GM12878 (cell line): ENCODE measurements at regions not wholly inside any gene's neighbourhood (a gene's known extent, or its start where the extent isn't known, plus 50 kb on each side); places are given as distances from the start of the nearest gene placed in this dataset.
A peak's percentile ranks its signal among the peaks of the same experiment; 100 is the strongest.

ENCODE experiments used
- ATAC-seq: fragments of 200-7000 bp; cut with Tn5 transposase; 3 replicates; pipeline ENCODE4 v1.9.1; 2020; ENCODE audit warnings: mild to moderate bottlenecking, moderate library complexity
- BruUV-seq: library from RNA; stranded (reverse); fragments of 400-500 nt; replicated peaks from 2 replicates; lab custom pipeline; 2021; lab: Mats Ljungman, UMichigan
- CTCF ChIA-PET: fragments of 300-600 bp; sonication (Branson Sonifier 250); formaldehyde crosslinking; extraction: SDS; loops from one replicate; lab custom pipeline; 2021; ENCODE audit warnings: inconsistent platforms; lab: Yijun Ruan, JAX
- POLR2A ChIA-PET: fragments of 350-600 bp; formaldehyde crosslinking; extraction: SDS; loops from one replicate; lab custom pipeline; 2021; ENCODE audit warnings: inconsistent platforms; lab: Charles Lee
- RAD21 ChIA-PET: fragments of 300-600 bp; sonication (Branson Sonifier 250); formaldehyde crosslinking; loops from one replicate; lab custom pipeline; 2023; ENCODE audit warnings: antibody characterized with exemption; ENCODE audit not compliant: unreplicated experiment; lab: Charles Lee
- SMC1A ChIA-PET: fragments of 300-600 bp; sonication (Branson Sonifier 250); formaldehyde crosslinking; loops from one replicate; lab custom pipeline; 2023; ENCODE audit not compliant: unreplicated experiment, uncharacterized antibody; lab: Charles Lee
- DNase-seq: peaks from one replicate; pipeline ENCODE4 v3.0.0-alpha.2; 2011; ENCODE audit warnings: low read depth, low spot score
- FAIRE-seq: peaks from 3 replicates; lab custom pipeline; 2011; peaks lifted over from hg19 to GRCh38; lab: Jason Lieb, UNC
- H2AFZ ChIP-seq: 2 replicates; pipeline ENCODE4 v1.6.0; 2011; ENCODE audit warnings: low read depth, low read length, control low read depth; ENCODE audit not compliant: control insufficient read depth
- H3K27ac ChIP-seq: 2 replicates; pipeline ENCODE4 v1.5.1; 2011; ENCODE audit warnings: control low read depth; ENCODE audit not compliant: control insufficient read depth, insufficient read depth
- H3K27me3 ChIP-seq, 2 experiments: replicated peaks in 1 of 2; 2 replicates each; pipeline versions ENCODE4 v1.6.0 to v1.6.1; 2011; ENCODE audit warnings: low read length in 1 of 2; ENCODE audit not compliant: control insufficient read depth in 2 of 2, insufficient read depth in 2 of 2
- H3K36me3 ChIP-seq, 2 experiments: 2 replicates each; pipeline ENCODE4 v1.5.1; 2011; ENCODE audit warnings: low read length in 1 of 2; ENCODE audit not compliant: control insufficient read depth in 2 of 2, insufficient read depth in 2 of 2
- H3K4me1 ChIP-seq: 2 replicates; pipeline ENCODE4 v1.6.1; 2011; ENCODE audit warnings: mild to moderate bottlenecking, low read length, moderate library complexity, mixed read lengths; ENCODE audit not compliant: control insufficient read depth, insufficient read depth
- H3K4me2 ChIP-seq: 2 replicates; pipeline ENCODE4 v1.6.0; 2011; ENCODE audit warnings: control low read depth; ENCODE audit not compliant: control insufficient read depth, insufficient read depth
- H3K4me3 ChIP-seq: fragments of 200-600 bp; sonication (generic); 2 replicates; pipeline ENCODE4 v1.5.1; 2016
- H3K79me2 ChIP-seq: 2 replicates; pipeline ENCODE4 v1.6.0; 2011; ENCODE audit warnings: low read length; ENCODE audit not compliant: control insufficient read depth, insufficient read depth
- H3K9ac ChIP-seq: 2 replicates; pipeline ENCODE4 v1.8.0; 2011; ENCODE audit warnings: low read length, control low read depth, mixed read lengths; ENCODE audit not compliant: control insufficient read depth, insufficient read depth
- H3K9me3 ChIP-seq: replicated peaks from 3 replicates; pipeline ENCODE4 v1.5.1; 2011; ENCODE audit warnings: mild to moderate bottlenecking, low read length; ENCODE audit not compliant: control insufficient read depth, insufficient read depth
- H4K20me1 ChIP-seq: 2 replicates; pipeline ENCODE4 v1.6.0; 2011; ENCODE audit not compliant: control insufficient read depth, insufficient read depth
- ELK1 ChIP-seq: IDR thresholded peaks from 2 replicates; pipeline ENCODE4 v1.6.1; 2012; ENCODE audit warnings: low read depth, low read length, improper control_type of control experiment
- HCFC1 ChIP-seq: fragments of 150-350 bp; IDR thresholded peaks from 2 replicates; pipeline ENCODE4 v1.6.1; 2014; ENCODE audit warnings: low read length
- IRF3 ChIP-seq: fragments of 450-650 bp; IDR thresholded peaks from 2 replicates; pipeline ENCODE4 v1.6.1; 2014; ENCODE audit warnings: mild to moderate bottlenecking
- MXI1 ChIP-seq: fragments of 150-350 bp; IDR thresholded peaks from 2 replicates; pipeline ENCODE4 v1.6.1; 2011; ENCODE audit warnings: low read depth, mild to moderate bottlenecking, inconsistent platforms, low read length, improper control_type of control experiment
- PBX3 ChIP-seq: IDR thresholded peaks from 2 replicates; pipeline ENCODE4 v1.6.1; 2011; ENCODE audit warnings: mild to moderate bottlenecking, low read depth, low read length, moderate library complexity; ENCODE audit not compliant: insufficient replicate concordance
- WGBS: methylation state at CpG from one replicate; pipeline ENCODE4 v1.1.6; 2016; ENCODE audit warnings: low lambda C conversion rate; ENCODE audit not compliant: insufficient replicate concordance, insufficient coverage; ENCODE audit errors: missing lambda C conversion rate; 5-methylcytosine and 5-hydroxymethylcytosine counted together
- in situ Hi-C: fragments of 300-500 bp; cut with MboI; formaldehyde crosslinking; loops from 9 replicates; pipeline ENCODE4 v1.14.3; 2018; ENCODE audit warnings: mixed read lengths
- intact Hi-C: fragments of 100-400 bp; cut with micrococcal nuclease; formaldehyde crosslinking; loops from one replicate; pipeline ENCODE4 v1.14.2; 2022; ENCODE audit not compliant: unreplicated experiment
- TF ChIP-seq, protein P1 (sequence below), 3 experiments: IDR thresholded peaks in 2 of 3; conservative IDR thresholded peaks in 1 of 3; 2 replicates each; pipeline ENCODE4 v1.5.1; 2011; ENCODE audit warnings: low read depth in 3 of 3, low read length in 3 of 3, mild to moderate bottlenecking in 3 of 3, control low read depth in 2 of 3, moderate library complexity in 2 of 3, inconsistent platforms in 1 of 3, mixed read lengths in 1 of 3; ENCODE audit not compliant: control insufficient read depth in 2 of 3, insufficient read depth in 1 of 3; ENCODE audit errors: extremely low read depth in 1 of 3

DNA sequence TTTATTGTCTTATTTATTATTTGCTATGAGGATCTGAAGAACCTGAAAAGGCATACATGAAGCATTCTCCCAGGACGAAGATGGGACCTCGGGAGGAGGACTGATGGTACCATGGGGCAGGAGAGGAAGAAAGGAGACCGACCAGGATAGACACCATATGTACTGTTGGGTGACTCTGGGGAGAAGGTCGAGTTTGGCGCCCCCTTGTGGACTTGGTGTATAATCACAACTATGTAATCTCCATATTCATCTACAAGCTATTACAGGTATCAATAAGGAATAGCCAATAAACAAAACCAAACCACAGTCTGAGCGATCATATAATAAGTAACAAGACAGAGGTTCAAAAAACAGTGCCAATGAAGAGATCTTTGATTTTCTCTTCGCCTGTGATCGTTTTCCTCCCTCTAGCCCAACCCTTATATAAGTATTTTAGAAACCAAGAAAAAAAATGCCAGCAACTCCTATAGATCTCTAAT lies 139.1 kb downstream of the SPTSSA start (continued):
- TF ChIP-seq, protein P1, sequence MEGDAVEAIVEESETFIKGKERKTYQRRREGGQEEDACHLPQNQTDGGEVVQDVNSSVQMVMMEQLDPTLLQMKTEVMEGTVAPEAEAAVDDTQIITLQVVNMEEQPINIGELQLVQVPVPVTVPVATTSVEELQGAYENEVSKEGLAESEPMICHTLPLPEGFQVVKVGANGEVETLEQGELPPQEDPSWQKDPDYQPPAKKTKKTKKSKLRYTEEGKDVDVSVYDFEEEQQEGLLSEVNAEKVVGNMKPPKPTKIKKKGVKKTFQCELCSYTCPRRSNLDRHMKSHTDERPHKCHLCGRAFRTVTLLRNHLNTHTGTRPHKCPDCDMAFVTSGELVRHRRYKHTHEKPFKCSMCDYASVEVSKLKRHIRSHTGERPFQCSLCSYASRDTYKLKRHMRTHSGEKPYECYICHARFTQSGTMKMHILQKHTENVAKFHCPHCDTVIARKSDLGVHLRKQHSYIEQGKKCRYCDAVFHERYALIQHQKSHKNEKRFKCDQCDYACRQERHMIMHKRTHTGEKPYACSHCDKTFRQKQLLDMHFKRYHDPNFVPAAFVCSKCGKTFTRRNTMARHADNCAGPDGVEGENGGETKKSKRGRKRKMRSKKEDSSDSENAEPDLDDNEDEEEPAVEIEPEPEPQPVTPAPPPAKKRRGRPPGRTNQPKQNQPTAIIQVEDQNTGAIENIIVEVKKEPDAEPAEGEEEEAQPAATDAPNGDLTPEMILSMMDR (IDR thresholded peaks at IDR 0.05 in 2 of 3, conservative IDR thresholded peaks at IDR 0.05 in 1 of 3; ENCODE audit: control insufficient read depth in 2 of 3, extremely low read depth in 1 of 3, insufficient read depth in 1 of 3, low read depth in 3 of 3, low read length in 3 of 3) = peak; percentile 70 to 72 (median 71)

GRCh38 chr14:34319140-34319539 lies 142.9 kb downstream of the SPTSSA start:
- H3K9ac ChIP-seq = no peak overlapping the region
- no TSS peak for BruUV-seq
- WGBS = 39% methylated on average over 4 of the region's 4 CpGs
- no peaks in the 10 kb centered on the region for H3K79me2 ChIP-seq
- RAD21 ChIA-PET = no interaction called here
- CTCF ChIA-PET = interaction anchor here (1.3 to 1.9 kb wide), 2 partner anchors 17 to 479 kb away, joined by 3 to 5 read pairs; no protein-coding TSS in a partner anchor
- no peaks in the 10 kb centered on the region for H4K20me1 ChIP-seq
- H3K4me2 ChIP-seq = no peak overlapping the region
- no peak overlapping the region for H3K4me3 ChIP-seq
- POLR2A ChIA-PET = no interaction called here
- SMC1A ChIA-PET = interaction anchor here (0.6 to 1.8 kb wide), 3 partner anchors 16 to 385 kb away, joined by 3 read pairs; no protein-coding TSS in a partner anchor
- FAIRE-seq = no peak
- no peak overlapping the region for H3K27ac ChIP-seq
- H3K9me3 ChIP-seq = no peaks in the 10 kb centered on the region
- intact Hi-C loops = no loop called here
- no peaks in the 10 kb centered on the region for H3K27me3 ChIP-seq
- H2AFZ ChIP-seq = no peak overlapping the region
- no peaks in the 10 kb centered on the region for H3K4me1 ChIP-seq
- TF ChIP-seq MXI1 (no peak), ELK1 (no peak), PBX3 (no peak), IRF3 (no peak), HCFC1 (no peak)
- ATAC-seq = no peak
- in situ Hi-C loops = loop anchor here (5.0 kb wide), 1 partner anchor 1742 kb away; no protein-coding TSS in a partner anchor
- no peaks in the 10 kb centered on the region for H3K36me3 ChIP-seq
- no peak for DNase-seq
